Superior temporal gyrus (tissue), 1 donor: ENCODE measurements at regions not wholly inside any gene's neighbourhood (a gene's known extent, or its start where the extent isn't known, plus 50 kb on each side); places are given as distances from the start of the nearest gene placed in this dataset.
"Not testable (repeated sequence)": the region's sequence is repeated elsewhere in the genome, so short reads cannot be mapped to it uniquely, and the experiment has no call there.

Source experiments
- DNase-seq: peaks from one replicate; pipeline ENCODE4 v3.0.0-alpha.2; 2016; ENCODE audit errors: extremely low spot score

DNA sequence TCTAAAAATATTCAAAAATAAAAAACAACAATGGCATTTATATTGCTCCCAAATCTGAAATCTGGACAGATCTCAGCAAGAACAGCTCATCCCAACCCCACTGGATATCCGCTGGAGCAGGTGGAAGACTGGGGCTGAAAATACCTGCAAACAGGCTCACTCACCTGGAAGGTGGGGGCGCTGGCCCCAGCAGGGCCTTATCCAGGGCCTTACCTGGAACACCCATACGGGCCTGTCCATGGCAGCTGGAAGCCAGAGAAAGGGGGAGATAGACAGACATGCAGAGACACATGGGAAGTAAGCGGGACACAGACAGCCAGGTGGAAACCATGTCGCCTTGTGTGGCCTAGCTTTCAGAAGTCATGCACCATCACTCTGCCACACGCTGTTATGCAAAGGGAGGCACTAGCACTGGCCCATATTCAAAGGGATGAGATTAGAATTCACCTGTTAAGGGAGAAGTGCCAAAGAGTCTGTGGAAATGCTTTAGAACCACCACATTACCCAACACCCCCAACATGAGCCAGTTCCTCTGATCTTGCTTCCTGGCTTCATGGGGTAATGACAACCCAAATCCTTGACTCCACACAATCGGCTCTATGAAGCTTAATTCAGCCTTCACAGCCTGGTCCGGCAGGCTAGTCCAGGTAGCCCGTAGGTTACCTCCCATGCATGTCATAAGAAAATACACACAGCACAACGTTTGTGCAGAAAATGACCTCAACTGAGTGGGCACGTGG, 99.0 kb upstream of the CDYL start:
- DNase-seq, result no peak

DNA sequence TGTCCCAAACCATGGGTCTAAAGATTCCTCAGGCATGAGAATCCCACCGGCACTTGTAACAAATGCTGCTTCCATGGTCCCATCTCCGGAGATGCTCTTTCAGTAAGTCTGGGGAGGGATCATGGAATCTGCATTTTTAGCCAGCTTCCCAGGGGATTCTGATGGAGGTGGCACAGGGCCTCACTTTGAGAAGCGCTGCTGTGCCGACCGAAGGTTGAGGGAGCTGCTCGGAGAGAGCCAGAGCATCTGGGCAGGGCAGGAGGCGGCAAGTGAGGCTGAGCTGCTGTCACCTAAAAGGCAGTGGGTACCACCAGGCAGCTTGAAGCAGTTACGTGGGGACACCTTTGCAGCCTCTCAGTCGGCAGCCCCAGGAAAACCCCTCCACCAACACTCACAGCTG, 100.2 kb upstream of the CDYL start:
- DNase-seq, result no peak

DNA sequence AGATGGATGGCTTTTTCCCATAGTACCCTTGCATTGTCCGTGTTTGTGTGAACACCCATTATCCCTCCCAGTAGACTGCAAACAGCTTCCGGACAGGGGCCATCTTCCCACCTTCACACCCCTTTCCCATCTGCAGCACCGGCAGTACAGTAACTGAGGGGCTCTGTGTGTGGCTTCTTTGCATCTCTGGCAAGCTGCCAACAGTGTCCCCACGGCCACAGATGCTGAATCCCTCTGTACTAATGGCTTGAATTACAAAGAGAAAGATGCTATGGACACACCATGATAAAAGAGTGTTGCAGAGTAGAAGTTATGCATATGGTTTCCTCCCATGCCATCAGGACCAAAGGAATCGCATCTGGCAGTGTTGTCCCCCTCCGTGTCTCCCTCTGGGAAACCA, 101.1 kb upstream of the CDYL start:
- no peak for DNase-seq

DNA sequence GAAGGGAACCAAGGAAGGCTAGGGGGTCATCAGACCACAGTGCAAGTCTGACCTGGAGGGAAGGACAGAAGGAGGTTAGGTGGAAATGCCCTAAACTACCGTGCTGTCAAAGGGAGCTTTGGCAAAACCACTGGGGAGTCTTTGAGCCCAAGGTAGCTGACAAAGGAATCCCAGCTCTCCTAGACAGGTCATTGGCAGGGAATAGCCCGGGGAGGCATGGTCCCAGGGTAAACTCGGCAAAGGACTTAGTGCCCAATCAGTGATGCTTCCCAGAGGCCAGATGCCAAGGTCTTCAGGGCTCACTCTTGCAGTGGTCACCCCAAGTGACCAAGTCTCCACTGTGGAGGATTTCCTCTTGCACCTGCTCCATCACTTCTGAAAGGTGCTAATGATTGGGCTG, 102.3 kb upstream of the CDYL start:
- DNase-seq, result no peak

DNA sequence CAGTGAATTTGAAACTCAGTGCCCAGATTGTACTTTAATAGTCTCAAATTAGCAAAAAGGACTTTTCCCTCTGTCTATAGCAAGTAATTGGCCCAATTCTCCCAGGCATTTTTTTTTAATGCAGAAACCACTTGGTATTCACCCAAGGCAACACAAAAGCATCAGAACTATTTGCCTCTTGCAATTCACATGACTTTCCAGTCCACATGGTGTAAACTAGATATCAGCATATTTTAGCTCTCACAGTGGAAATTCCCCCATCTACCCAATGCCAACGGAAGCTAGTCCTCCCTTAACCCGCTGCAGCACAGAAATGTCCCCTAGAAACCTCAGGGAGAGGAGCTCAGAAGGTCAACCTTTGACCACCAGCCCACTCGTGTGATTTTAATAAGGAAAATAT, 103.4 kb upstream of the CDYL start:
- DNase-seq, result no peak

DNA sequence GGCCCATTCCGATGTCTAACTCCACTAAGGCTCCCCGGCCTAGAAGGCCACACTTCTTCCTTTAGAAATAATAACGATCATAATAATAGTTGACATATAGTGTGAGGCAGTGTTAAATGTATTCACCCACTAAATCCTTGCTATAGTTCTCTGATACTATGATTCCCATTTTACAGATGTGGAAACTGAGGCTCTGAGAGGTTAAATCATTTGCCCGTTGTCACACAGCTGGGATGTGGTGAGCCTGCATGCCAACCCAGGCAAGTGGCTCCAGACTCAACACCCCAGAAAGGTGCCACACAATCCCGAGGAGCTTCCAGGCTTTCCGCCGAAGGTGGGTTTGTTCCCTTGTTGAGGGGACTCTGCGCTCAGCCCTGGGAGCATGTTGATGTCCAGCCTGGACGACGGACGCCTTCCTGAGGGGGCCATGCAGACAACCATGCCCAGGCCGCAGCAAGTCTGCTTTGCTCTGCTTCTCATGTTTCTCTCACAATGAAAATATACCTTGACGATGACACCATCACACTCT, 104.6 kb upstream of the CDYL start:
- no peak for DNase-seq

DNA sequence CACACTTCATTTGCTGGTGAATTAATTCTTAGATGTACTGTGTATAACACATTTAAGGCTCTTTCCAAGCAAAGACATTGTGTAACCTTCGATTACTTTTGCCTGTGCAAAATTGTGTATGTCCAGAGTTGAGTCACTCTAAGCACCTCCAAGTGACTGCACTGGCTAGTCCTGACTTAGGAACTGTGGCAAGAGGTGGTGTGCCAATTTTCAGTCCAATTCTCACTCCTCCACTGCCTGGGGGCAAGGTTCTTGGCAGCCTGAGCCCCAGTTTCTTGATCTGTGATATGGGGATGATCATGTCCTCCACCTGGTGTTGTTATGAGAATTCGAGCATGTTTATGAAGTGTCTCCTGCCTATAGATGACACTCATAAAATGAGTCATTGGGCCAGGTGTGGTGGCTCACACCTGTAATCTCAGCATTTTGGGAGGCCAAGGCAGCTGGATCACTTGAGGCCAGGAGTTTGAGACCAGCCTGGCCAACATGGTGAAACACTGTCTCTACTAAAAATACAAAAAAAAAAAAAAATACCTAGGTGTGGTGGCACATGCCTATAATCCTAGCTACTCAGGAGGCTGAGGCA, 105.3 kb upstream of the CDYL start:
- DNase-seq, result no peak

DNA sequence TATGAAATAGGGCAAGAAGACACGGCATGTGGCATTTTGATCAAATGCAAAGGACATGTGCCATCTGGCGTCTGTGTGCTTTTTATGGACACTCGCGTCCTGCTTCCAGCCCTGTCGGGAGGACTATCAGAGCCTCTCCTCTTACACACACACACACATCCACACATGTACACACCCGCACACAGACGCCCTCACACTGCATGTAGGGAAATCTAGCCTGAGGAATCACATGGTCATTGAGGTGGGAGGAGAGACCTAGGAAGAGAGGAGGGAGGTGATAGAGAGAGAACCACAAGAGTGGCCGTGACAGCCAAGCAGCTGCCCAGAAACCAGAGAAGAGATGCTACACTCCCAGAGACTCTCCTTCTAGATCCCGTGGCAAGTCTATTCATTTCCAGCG, 105.9 kb upstream of the CDYL start:
- DNase-seq, result peak; percentile 36

DNA sequence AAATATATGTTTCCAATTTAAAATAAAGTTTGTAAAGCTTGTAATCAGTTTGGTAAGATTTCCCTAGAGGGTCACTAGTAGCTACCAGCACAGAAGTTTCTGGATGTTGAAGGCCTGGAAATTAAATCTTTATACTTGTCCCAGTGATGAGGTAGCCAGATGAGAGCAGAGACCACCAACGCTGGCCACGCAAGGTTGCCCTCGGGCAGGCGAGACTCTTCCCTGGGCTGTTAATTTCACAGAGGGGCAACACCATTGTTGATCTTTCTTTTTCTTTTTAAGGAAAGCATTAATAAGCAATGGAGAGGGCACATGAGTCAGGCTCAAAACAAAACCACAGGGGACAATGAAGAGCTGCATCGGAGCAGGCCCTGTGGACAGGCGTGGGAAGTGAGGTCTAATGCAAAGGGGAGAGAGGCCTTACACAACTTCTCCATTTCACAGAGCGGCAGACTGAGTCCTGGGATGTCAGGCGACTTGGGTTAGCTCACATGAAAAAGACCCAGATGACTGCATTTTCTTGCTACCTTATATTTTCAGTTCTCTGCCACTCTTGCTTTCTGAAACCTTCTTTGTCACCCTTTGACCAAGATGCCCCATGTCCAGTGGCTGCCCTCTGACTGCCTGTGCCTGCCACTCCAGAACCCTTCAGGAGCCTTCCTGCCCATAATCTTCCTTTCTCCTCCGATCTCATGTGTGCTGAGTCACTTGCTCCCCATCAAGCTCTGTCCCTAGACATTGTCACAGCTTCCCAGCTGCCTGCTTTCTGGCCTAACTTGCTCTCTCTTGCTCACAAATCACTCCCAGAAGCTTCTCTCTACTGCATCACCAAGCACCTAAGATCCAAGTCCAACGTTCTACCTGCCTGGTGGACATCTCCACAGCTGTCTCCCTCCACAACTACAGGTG, 107.7 kb upstream of the CDYL start:
- no peak for DNase-seq

DNA sequence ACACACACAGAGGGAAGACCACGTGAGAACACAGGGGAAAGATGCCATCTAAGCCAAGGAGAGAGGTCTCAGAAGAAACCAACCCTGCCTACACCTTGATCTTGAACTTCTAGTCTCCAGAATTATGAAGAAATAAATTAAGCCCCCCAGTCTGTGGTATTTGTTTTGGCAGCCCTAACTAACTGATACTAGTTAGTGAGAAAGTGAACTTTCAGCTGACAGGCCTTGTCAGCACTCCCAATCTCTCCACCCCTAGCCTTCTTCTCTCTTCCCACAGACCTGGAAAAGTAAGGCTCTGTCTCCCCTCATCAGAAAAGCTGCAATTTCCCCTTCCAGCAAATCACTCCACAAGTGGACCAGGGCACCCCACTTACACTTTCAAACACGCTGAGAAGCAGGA, 108.6 kb upstream of the CDYL start:
- DNase-seq, result no peak

DNA sequence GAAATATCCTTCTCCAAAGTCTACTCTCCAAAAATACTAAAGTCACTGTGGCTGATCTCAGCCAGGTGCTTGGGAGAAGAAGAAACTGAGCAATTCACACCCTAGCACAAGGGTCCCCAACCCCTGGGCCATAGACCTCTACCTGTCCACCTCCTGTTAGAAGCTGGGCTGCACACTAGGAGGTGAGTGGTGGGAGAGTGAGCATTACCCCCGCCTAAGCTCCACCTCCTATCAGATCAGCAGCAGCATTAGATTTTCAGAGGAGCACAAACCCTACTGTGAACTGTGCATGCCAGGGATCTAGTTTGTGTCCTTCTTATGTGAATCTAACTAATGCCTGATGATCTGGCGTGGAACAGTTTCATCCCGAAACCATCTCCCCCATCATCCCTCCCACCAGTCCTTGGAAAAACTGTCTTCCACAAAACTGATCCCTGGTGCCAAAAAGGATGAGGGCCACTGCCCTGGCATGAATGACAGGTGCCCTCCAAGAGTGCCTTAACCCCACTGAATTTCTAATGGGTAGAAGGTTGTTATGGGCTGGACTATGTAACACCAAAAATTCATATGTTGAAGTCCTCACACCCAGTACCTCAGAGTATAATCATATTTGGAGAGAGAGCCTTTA, 109.2 kb upstream of the CDYL start:
- no peak for DNase-seq

DNA sequence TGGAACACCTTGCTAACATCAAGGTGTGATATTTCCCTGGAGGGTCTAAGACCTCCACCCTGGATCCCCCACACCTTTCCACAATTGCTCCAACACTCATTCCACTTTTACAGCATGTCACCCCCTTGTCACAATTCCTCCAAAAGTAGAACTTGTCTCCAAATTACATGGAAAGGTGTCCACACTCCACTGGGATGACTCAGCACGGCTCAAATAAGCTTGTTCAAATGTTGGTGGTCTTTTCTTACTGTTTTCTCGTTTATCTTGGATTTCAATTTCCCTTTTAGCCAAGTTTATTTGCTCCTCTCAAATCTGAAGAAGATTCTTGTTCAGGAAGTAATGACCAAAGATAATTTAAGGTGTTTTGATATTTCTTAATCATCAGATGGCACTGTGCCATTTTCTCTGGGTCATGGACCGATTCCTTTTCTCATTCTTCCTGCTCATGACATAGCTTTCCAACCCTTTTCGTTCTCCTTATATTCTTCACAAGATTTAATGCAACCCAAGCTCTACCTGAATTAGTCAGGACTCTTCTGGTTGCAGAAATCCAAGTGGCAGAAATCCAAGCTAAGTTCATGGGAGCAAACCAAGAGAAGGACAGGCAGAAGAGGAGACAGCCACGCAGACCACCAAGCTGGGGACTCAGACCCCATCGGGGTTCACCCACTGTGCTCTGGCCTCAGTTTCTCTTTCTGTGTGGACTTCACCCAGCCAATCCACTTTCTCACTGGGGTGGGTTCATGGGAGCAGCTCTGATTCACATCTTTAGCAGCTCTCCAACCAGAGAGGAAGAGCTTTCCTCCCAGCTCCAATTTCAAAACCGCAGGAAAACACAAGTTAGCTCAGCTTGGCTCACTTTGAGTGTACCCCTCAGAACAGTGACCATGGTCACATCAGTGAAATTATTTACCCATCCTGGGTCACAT, 110.5 kb upstream of the CDYL start:
- no peak for DNase-seq

DNA sequence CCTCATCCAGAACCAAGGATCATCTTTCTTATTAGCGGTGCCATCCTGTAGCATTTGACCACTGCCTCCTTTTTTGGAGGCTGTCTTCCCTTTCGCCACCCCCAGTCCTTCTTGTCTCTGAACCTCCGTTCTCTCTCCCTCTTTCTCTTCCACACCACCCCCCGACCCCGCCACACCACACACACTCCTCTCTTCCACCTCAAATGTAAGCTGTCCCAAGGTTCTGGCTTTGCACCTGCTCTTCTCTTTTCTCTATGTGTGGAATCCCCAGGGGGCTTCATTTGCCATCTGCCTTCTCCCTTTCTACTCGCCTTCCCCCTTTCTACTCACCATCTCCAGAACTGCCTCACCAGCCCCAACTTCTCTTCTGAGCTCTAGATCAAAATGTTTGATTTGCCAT, 111.3 kb upstream of the CDYL start:
- no peak for DNase-seq

DNA sequence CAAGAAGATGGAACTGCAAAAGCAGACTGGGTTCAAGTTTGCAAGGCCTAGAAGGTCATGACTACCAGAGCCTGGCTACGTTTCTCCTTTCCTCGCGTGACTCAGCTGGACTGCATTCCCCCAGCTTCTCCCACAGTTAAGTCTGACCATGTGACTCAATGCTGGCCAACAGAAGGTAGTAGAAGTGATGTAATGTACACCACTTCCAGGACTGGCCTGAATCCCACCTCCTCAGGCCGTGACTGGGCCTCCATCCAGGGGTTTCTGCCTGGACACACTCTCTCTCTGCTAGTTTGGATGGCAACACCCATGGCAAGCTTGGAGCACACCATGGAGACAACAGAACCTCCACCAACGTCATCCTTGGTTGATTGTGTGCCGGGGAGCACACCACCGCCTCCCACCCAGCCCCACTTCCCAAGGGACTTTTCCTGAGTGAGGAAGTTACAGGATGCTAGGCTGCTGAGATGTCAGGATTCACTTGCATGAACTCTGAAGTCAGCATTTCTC, 112.0 kb upstream of the CDYL start:
- DNase-seq, result no peak

DNA sequence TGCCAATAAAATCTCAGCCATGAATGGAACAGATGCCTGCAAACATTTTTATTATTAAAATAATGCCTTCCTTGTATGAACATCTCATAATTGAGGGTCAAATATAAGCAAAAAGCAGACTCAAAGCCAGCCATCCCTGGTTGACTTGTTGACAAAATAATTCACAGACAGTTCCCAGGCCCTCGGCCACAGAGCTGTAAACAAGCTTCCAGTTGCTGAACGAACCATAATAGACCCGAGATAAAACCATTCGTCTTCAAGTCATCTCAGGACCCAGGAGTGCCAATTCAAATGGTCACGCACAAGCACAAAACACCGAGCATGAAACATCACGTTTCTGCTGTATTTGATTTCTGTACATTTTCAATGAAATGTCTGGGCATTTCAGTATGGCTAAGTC, 113.3 kb upstream of the CDYL start:
- no peak for DNase-seq

DNA sequence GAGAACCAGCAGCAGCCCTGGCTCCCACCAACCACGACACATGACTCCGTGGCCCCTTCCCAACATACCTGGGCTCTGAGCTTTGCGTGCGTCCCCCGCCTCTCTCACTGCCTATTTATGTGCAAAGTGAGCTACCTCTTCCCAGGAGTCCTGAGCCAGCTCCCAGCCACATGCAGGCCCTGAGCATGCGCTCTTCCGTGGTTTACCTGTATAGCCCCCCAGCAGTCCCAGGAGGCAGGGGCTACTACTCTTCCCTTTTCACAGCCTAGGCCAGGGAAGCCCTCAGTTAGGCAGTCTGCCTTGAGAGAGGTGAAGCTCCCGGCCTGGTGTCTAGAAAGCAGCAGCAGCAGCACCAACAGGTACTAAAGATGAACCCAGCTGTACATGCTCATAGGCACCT, 114.8 kb upstream of the CDYL start:
- no peak for DNase-seq

DNA sequence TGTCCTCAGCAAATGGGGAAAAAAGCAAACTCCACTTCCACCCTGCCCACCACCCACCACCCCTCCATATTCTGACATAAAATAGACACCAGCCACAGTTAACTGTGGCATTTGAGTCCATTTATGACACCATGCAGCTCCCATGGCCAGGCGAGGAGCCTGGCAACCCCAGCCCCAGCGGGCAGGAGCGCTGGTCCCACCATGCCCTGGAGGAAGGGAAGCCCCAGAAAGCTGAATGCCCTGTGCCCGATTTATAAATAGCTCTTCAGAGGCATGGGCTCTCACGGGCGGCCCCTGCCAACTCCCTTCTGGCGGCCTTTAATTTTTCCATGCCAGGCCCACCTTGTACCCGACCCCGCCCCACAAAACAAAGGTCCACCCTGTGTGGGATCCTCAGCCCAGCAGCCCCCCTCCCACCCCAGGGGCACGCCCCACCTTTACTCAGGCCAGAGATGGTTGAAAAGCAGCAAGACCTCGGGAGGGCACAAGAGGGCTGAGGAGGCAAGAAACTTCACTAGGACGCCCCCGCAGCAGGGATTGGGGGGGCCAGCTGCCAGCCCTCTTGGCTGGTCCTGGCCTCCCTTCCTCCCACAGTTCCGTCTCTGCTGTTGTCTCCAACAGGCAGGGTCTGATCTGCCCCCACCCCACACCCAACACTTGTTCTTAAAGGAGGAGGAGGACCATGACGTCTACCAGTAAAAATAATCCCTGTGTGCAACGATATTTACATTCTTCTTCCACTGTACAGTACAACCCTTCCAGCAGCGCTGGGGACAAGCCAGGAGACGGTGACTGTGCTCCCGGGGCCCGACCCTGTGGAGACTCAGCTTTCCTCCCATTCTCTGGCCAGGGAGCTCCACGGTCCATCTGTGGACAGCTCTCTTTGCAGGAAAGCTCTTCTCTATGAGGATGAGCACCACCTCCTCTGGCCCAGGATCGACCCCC, 115.6 kb upstream of the CDYL start:
- DNase-seq, result no peak

DNA sequence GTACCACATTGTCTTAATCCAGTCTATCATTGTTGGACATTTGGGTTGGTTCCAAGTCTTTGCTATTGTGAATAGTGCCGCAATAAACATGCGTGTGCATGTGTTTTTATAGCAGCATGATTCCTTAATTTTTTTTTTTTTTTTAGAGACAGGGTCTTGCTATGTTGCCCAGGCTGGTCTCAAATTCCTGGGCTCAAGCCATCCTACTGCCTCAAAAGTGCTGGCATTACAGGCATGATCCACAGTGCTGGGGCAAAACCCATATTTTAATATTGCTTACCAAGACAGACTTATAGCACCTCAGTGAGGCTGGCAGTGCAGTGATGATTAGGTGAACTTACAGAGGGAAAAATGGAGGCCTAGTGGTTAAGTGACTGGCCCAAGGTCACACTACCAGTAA, 116.5 kb upstream of the CDYL start:
- DNase-seq, result not testable (repeated sequence)

DNA sequence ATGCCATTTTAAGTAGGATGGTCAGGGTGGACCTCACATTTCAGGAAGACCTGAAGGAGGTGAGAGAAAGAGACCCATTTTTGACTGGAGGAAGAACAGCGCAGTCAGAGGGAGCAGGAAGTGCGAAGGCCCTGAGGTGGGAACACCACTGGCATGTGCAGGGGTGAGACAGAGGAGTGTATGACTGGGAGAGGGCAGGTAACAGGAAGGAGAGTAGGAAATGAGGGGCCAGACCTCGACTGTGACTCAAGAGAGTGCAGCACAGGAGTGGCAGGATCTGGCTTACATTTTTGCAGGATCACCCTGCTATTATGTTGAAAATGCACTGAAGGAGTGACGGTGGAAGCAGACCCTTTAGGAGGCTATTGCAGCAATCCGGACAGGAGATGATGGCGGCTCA, 117.7 kb upstream of the CDYL start:
- no peak for DNase-seq

DNA sequence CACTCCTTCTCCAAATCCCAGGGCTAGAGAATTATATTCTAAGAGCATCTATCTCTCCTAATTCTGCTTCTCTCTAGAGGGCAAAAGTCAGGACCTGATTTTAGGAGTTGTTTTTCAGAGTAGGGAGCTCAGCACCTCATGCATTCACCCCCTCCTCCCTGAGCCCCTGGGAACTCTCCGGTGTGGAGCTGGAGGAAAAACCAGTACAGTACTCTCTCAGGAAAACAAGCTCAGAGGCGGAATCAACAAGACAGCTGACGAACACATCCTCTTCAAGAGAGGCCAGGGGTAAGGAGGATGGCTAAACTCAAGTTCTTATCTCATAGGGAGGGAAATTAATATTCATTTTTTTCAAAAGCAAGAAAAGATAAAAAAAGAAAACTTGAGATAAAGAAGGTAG, 120.1 kb upstream of the CDYL start:
- no peak for DNase-seq
